HCT116 (cell line): ENCODE measurements at regions not wholly inside any gene's neighbourhood (a gene's known extent, or its start where the extent isn't known, plus 50 kb on each side); places are given as distances from the start of the nearest gene placed in this dataset.

Experiments
- ATAC-seq: fragments of 200-7000 bp; cut with Tn5 transposase; 2 replicates; pipeline ENCODE4 v1.9.1; 2020; ENCODE audit warnings: mild to moderate bottlenecking, moderate library complexity
- BruUV-seq: library from RNA; stranded (reverse); fragments of 400-500 nt; replicated peaks from 2 replicates; lab custom pipeline; 2021; lab: Mats Ljungman, UMichigan
- CTCF ChIA-PET: fragments of 300-600 bp; sonication (Branson Sonifier 250); formaldehyde crosslinking; loops from one replicate; lab custom pipeline; 2021; ENCODE audit warnings: antibody characterized with exemption; lab: Charles Lee
- POLR2A ChIA-PET: fragments of 300-600, 350-600 bp; sonication (Branson Sonifier 250); formaldehyde crosslinking; loops from one replicate; lab custom pipeline; 2021; ENCODE audit warnings: antibody characterized with exemption; lab: Charles Lee
- RAD21 ChIA-PET, 2 experiments: fragments of 300-600 bp; sonication (Branson Sonifier 250); formaldehyde crosslinking; loops; one replicate each; lab custom pipeline; 2023; ENCODE audit warnings: low total read pairs in 2 of 2; ENCODE audit not compliant: uncharacterized antibody in 2 of 2, unreplicated experiment in 2 of 2, low non-redundant PET in 1 of 2; lab: Charles Lee
- DNase-seq: peaks from one replicate; pipeline ENCODE4 v3.0.0-alpha.2; 2010; ENCODE audit warnings: low read depth, low spot score
- H2AFZ ChIP-seq: fragments of 200-600 bp; shearing (Covaris generic), sonication (generic); 2 replicates; pipeline ENCODE4 v1.6.1; 2017; ENCODE audit warnings: low read depth, mixed run types, mixed read lengths, antibody characterized with exemption, low read length; ENCODE audit not compliant: poor library complexity, severe bottlenecking
- H3K27ac ChIP-seq: 2 replicates; pipeline ENCODE4 v1.5.1; 2012; ENCODE audit warnings: low read depth, low read length
- H3K27me3 ChIP-seq: fragments of 200-600 bp; sonication (generic); 2 replicates; pipeline ENCODE4 v1.6.1; 2016; ENCODE audit warnings: mixed run types, low read length, mixed read lengths; ENCODE audit not compliant: insufficient read depth
- H3K36me3 ChIP-seq, 2 experiments: fragments of 200-500 bp in 1 of 2; fragments of 200-600 bp in 1 of 2; sonication (Bioruptor generic) in 1 of 2; sonication (generic) in 1 of 2; 2 replicates each; pipeline versions ENCODE4 v1.5.1 to v1.6.1; 2014 to 2016; ENCODE audit warnings: low read length in 2 of 2, inconsistent platforms in 1 of 2, mixed read lengths in 1 of 2, mixed run types in 1 of 2; ENCODE audit not compliant: insufficient read depth in 2 of 2, control insufficient read depth in 1 of 2
- H3K4me1 ChIP-seq, 2 experiments: fragments of 200-600 bp in 1 of 2; sonication (generic) in 1 of 2; 2 replicates each; pipeline versions ENCODE4 v1.5.1 to v1.6.1; 2012 to 2017; ENCODE audit warnings: low read length in 2 of 2, inconsistent platforms in 1 of 2, mild to moderate bottlenecking in 1 of 2, mixed read lengths in 1 of 2, mixed run types in 1 of 2, moderate library complexity in 1 of 2; ENCODE audit not compliant: insufficient read depth in 2 of 2, control insufficient read depth in 1 of 2
- H3K4me2 ChIP-seq: fragments of 200-600 bp; sonication (generic); 2 replicates; pipeline ENCODE4 v1.6.1; 2017; ENCODE audit warnings: mixed run types, low read length, mixed read lengths
- H3K4me3 ChIP-seq, 2 experiments: fragments of 200-600 bp in 1 of 2; sonication (generic) in 1 of 2; replicated peaks in 1 of 2; 2 replicates each; pipeline ENCODE4 v1.5.1; 2011 to 2016; ENCODE audit warnings: low read length in 2 of 2, control low read depth in 1 of 2, low read depth in 1 of 2, mild to moderate bottlenecking in 1 of 2, mixed read lengths in 1 of 2, mixed run types in 1 of 2
- H3K79me2 ChIP-seq: fragments of 200-600 bp; sonication (generic); 2 replicates; pipeline ENCODE4 v1.6.1; 2017; ENCODE audit warnings: mild to moderate bottlenecking, mixed run types, low read length, moderate library complexity, mixed read lengths; ENCODE audit not compliant: insufficient read depth
- H3K9ac ChIP-seq: fragments of 200-600 bp; sonication (generic); 2 replicates; pipeline ENCODE4 v1.6.1; 2016; ENCODE audit warnings: low read length, mixed read lengths
- H3K9me2 ChIP-seq: fragments of 200-600 bp; sonication (generic), shearing (Covaris generic); 2 replicates; pipeline ENCODE4 v1.6.1; 2017; ENCODE audit warnings: mixed run types, mild to moderate bottlenecking, moderate library complexity; ENCODE audit not compliant: insufficient read depth
- H3K9me3 ChIP-seq, 2 experiments: fragments of 200-500 bp in 1 of 2; fragments of 200-600 bp in 1 of 2; sonication (Bioruptor generic) in 1 of 2; sonication (generic) in 1 of 2; 2 replicates each; pipeline ENCODE4 v1.6.1; 2014 to 2017; ENCODE audit warnings: low read length in 2 of 2, mixed read lengths in 2 of 2, inconsistent platforms in 1 of 2, low read depth in 1 of 2, mild to moderate bottlenecking in 1 of 2, mixed run types in 1 of 2, moderate library complexity in 1 of 2; ENCODE audit not compliant: control insufficient read depth in 1 of 2, insufficient read depth in 1 of 2
- H4K20me1 ChIP-seq: fragments of 200-600 bp; sonication (generic), shearing (Covaris generic); 2 replicates; pipeline ENCODE4 v1.6.1; 2017; ENCODE audit warnings: mixed run types, mild to moderate bottlenecking, moderate library complexity; ENCODE audit not compliant: insufficient read depth
- CBX3 ChIP-seq: IDR thresholded peaks from 2 replicates; pipeline ENCODE4 v1.6.1; 2012; ENCODE audit warnings: low read depth
- CEBPB ChIP-seq: IDR thresholded peaks from 2 replicates; pipeline ENCODE4 v1.6.1; 2012; ENCODE audit warnings: low read depth
- EZH2 ChIP-seq: fragments of 200-600 bp; sonication (generic); IDR thresholded peaks from 2 replicates; pipeline ENCODE4 v1.6.1; 2017; ENCODE audit warnings: antibody characterized with exemption, mixed run types
- JUND ChIP-seq: IDR thresholded peaks from 2 replicates; pipeline ENCODE4 v1.6.1; 2012
- POLR2A ChIP-seq: IDR thresholded peaks from 2 replicates; pipeline ENCODE4 v1.7.0; 2011; ENCODE audit warnings: borderline replicate concordance; ENCODE audit not compliant: insufficient read depth, insufficient read length; ENCODE audit errors: extremely low read depth
- SIN3A ChIP-seq: IDR thresholded peaks from 2 replicates; pipeline ENCODE4 v1.6.1; 2012; ENCODE audit warnings: low read depth
- SP1 ChIP-seq: IDR thresholded peaks from 2 replicates; pipeline ENCODE4 v1.6.1; 2012; ENCODE audit warnings: low read depth
- TCF7L2 ChIP-seq: IDR thresholded peaks from 2 replicates; pipeline ENCODE4 v1.7.0; 2011; ENCODE audit warnings: borderline replicate concordance, inconsistent platforms; ENCODE audit not compliant: insufficient read depth, insufficient read length; ENCODE audit errors: extremely low read depth
- ZFX ChIP-seq: fragments of 450-650 bp; IDR thresholded peaks from 2 replicates; pipeline ENCODE4 v1.6.1; 2017
- ZNF274 ChIP-seq: fragments of 200-500 bp; sonication (Bioruptor generic); IDR thresholded peaks from 2 replicates; pipeline ENCODE4 v1.6.1; 2014; ENCODE audit warnings: mild to moderate bottlenecking, low read depth, low read length, inconsistent platforms
- intact Hi-C: fragments of 100-400 bp; cut with micrococcal nuclease; formaldehyde crosslinking; loops from 2 replicates; pipeline ENCODE4 v1.10.0; 2022
- TF ChIP-seq, protein P1 (sequence below): IDR thresholded peaks from 2 replicates; pipeline ENCODE4 v1.6.1; 2012
- TF ChIP-seq, protein P2 (sequence below), 3 experiments: fragments of 200-600 bp in 1 of 3; sonication (generic) in 1 of 3; IDR thresholded peaks in 2 of 3; conservative IDR thresholded peaks in 1 of 3; 2 replicates each; pipeline ENCODE4 v1.5.1; 2012 to 2017; ENCODE audit warnings: low read depth in 2 of 3, low read length in 2 of 3, antibody characterized with exemption in 1 of 3, borderline replicate concordance in 1 of 3, control low read depth in 1 of 3, mild to moderate bottlenecking in 1 of 3, mixed read lengths in 1 of 3, mixed run types in 1 of 3, moderate library complexity in 1 of 3; ENCODE audit not compliant: insufficient read depth in 1 of 3

DNA sequence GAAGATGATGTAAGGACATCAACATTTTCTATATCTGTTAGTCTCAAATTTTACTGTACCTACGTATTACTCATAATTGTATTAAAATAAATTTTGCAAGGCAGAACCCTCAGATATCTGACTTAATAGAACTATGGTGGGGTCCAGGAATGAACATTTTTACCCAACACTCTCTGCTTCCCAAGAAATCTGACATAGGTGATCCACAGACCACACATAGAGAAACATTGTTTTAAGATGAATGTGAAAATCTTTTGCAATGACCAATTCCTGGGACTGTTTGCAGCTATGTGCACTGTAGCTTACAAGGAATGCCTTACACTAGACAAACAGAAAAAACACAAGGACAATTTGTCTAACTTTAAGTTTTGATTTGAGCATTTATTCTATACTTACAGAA lies 645.6 kb upstream of the ADGRL2 start:
- H2AFZ ChIP-seq, result no peak overlapping the region
- POLR2A ChIA-PET, result no interaction called here
- H3K27ac ChIP-seq, result no peak overlapping the region
- no peaks in the 10 kb centered on the region for H3K27me3 ChIP-seq
- no peak overlapping the region for H3K4me3 ChIP-seq
- no peak for DNase-seq
- H3K9me2 ChIP-seq, result no peaks in the 10 kb centered on the region
- no peaks in the 10 kb centered on the region for H3K4me1 ChIP-seq
- CTCF ChIA-PET, result no interaction called here
- no peaks in the 10 kb centered on the region for H3K36me3 ChIP-seq
- H3K9ac ChIP-seq, result no peak overlapping the region
- RAD21 ChIA-PET, result no interaction called here
- BruUV-seq, result no TSS peak
- TF ChIP-seq SIN3A, result no peak
- TF ChIP-seq SP1, result no peak
- no peak for TF ChIP-seq TCF7L2
- no peak for TF ChIP-seq ZNF274
- TF ChIP-seq CEBPB, result no peak
- TF ChIP-seq, protein P1, sequence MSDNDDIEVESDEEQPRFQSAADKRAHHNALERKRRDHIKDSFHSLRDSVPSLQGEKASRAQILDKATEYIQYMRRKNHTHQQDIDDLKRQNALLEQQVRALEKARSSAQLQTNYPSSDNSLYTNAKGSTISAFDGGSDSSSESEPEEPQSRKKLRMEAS, result no peak
- H3K9me3 ChIP-seq, result no peaks in the 10 kb centered on the region
- H3K4me2 ChIP-seq, result no peak overlapping the region
- no peak for ATAC-seq
- intact Hi-C loops, result no loop called here
- H3K79me2 ChIP-seq, result no peaks in the 10 kb centered on the region
- no peaks in the 10 kb centered on the region for H4K20me1 ChIP-seq

DNA sequence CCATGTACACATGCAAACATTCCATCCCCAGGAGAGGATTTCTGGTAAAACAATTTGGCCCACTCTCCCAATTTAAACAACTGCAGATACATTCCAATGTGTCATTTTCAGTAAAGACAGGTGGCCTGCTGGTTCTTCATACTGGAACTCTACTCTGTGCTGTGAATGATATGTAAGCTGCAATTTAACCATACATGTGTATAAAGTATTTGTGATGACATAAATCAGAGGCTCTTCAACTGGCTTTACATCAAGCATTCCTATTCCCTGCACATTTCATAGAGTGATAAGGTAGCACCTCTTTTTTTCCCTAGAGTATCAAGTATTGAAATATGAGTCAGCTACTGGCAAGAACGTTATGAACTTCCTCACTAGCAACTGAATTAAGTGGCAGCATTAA lies 649.5 kb upstream of the ADGRL2 start:
- ChIA-PET POLR2A (no interaction called here), CTCF (no interaction called here), RAD21 (no interaction called here)
- no peak overlapping the region for H3K4me2 ChIP-seq
- H3K4me1 ChIP-seq, result no peaks in the 10 kb centered on the region
- no peaks in the 10 kb centered on the region for H3K9me3 ChIP-seq
- H3K4me3 ChIP-seq, result no peak overlapping the region
- no peak overlapping the region for H3K9ac ChIP-seq
- DNase-seq (no peak), ATAC-seq (no peak)
- H4K20me1 ChIP-seq, result no peaks in the 10 kb centered on the region
- no peaks in the 10 kb centered on the region for H3K79me2 ChIP-seq
- no peak overlapping the region for H3K27ac ChIP-seq
- intact Hi-C loops, result no loop called here
- H3K9me2 ChIP-seq, result no peaks in the 10 kb centered on the region
- H3K36me3 ChIP-seq, result no peaks in the 10 kb centered on the region
- BruUV-seq, result no TSS peak
- no peaks in the 10 kb centered on the region for H3K27me3 ChIP-seq
- TF ChIP-seq, protein P2, sequence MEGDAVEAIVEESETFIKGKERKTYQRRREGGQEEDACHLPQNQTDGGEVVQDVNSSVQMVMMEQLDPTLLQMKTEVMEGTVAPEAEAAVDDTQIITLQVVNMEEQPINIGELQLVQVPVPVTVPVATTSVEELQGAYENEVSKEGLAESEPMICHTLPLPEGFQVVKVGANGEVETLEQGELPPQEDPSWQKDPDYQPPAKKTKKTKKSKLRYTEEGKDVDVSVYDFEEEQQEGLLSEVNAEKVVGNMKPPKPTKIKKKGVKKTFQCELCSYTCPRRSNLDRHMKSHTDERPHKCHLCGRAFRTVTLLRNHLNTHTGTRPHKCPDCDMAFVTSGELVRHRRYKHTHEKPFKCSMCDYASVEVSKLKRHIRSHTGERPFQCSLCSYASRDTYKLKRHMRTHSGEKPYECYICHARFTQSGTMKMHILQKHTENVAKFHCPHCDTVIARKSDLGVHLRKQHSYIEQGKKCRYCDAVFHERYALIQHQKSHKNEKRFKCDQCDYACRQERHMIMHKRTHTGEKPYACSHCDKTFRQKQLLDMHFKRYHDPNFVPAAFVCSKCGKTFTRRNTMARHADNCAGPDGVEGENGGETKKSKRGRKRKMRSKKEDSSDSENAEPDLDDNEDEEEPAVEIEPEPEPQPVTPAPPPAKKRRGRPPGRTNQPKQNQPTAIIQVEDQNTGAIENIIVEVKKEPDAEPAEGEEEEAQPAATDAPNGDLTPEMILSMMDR (IDR thresholded peaks at IDR 0.05 in 2 of 3, conservative IDR thresholded peaks at IDR 0.05 in 1 of 3; ENCODE audit: borderline replicate concordance in 1 of 3, insufficient read depth in 1 of 3, low read depth in 2 of 3, low read length in 2 of 3), result no peak
- TF ChIP-seq POLR2A (no peak), JUND (no peak), ZFX (no peak), EZH2 (no peak), CBX3 (no peak)
- TF ChIP-seq, protein P1, result no peak
- H2AFZ ChIP-seq, result no peak overlapping the region
